ENCODE measurements at regions not wholly inside any gene's neighbourhood (a gene's known extent, or its start where the extent isn't known, plus 50 kb on each side); places are given as distances from the start of the nearest gene placed in this dataset.

DNA sequence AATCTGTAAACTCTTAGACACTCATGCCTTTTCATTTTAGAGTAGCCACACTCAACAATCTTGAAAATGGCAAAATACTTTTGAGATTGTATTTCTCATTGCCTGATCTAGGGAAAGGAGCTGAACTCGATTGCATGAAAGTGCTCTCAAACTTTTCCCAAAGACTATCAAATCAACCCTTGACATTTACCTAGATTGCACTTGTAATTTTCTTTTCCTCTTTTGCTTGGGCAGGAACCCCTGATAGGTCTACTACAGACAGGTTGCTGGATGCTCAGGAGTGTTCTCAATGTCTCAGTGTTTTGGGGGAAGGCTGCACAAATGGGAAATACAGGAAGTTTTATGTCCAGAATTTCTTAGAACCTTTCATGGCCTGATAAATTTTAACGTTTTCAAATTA lies 468.0 kb upstream of the GJE1 start:
- TF ChIP-seq, protein P1, sequence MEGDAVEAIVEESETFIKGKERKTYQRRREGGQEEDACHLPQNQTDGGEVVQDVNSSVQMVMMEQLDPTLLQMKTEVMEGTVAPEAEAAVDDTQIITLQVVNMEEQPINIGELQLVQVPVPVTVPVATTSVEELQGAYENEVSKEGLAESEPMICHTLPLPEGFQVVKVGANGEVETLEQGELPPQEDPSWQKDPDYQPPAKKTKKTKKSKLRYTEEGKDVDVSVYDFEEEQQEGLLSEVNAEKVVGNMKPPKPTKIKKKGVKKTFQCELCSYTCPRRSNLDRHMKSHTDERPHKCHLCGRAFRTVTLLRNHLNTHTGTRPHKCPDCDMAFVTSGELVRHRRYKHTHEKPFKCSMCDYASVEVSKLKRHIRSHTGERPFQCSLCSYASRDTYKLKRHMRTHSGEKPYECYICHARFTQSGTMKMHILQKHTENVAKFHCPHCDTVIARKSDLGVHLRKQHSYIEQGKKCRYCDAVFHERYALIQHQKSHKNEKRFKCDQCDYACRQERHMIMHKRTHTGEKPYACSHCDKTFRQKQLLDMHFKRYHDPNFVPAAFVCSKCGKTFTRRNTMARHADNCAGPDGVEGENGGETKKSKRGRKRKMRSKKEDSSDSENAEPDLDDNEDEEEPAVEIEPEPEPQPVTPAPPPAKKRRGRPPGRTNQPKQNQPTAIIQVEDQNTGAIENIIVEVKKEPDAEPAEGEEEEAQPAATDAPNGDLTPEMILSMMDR (IDR thresholded peaks at IDR 0.05): no peak
- no peak overlapping the region for H3K27ac ChIP-seq
- no peak overlapping the region for H3K4me3 ChIP-seq
- no peak for DNase-seq (ENCODE audit: low spot score)

DNA sequence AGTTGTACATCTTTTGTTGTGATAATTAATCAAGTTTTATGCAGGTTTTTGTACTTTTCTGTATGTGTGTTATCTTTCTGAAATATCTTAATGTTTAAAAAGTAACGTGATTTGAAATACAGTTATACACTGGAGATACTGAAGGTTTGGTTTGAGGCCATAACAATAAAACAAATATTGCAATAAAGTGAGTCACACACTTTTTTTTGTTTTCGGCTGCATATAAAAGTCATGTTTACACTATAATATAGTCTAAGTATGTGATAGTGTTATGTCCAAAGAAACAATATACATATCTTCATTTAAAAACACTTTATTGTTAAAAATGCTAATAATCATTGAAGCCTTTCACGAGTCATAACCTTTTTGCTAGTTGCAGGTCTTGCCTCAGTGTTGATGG lies 473.1 kb upstream of the GJE1 start:
- no peak for DNase-seq (ENCODE audit: low spot score)
- no peak overlapping the region for H3K27ac ChIP-seq
- TF ChIP-seq, protein P1 (IDR thresholded peaks at IDR 0.05): no peak
- no peak overlapping the region for H3K4me3 ChIP-seq

DNA sequence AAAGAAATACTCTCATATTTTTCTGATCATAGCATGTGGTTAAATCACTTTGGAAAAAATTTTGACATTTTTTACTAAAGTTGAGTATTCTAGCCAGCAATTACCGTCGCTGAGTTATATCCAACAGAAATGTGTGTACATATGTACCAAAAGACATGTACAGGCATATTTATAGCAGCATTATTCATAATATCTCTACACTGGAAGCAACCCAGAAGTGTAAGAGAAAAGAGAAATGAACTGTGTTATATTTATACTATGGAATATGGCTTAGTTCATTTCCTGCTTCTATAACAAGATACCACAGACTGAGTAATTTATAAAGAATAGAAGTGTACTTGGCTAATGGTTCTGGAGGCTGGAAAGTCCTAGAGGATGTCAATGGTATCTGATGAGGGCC lies 474.0 kb upstream of the GJE1 start:
- TF ChIP-seq, protein P1 (IDR thresholded peaks at IDR 0.05): no peak
- no peak for DNase-seq (ENCODE audit: low spot score)
- H3K27ac ChIP-seq: no peak overlapping the region
- no peak overlapping the region for H3K4me3 ChIP-seq

DNA sequence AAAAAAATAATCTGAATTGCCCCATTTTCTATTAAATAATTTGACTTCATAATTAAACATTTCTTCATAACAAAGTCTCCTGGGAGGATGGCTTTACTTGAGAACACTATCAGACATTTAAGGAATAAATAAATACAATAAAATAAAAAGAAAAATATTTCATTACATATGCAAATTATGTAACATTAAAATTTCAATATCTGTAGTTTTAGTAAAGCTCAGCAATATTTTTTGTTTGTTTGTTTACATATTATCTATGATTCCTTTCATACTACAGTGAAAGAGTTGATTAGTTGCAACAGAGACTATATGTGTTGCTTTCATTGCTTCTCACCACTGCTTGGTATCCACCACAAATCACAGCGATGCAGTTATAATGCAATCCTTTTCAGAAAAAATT lies 474.9 kb upstream of the GJE1 start:
- H3K4me3 ChIP-seq: no peak overlapping the region
- DNase-seq (ENCODE audit: low spot score): no peak
- H3K27ac ChIP-seq: no peak overlapping the region
- TF ChIP-seq, protein P1 (IDR thresholded peaks at IDR 0.05): no peak

DNA sequence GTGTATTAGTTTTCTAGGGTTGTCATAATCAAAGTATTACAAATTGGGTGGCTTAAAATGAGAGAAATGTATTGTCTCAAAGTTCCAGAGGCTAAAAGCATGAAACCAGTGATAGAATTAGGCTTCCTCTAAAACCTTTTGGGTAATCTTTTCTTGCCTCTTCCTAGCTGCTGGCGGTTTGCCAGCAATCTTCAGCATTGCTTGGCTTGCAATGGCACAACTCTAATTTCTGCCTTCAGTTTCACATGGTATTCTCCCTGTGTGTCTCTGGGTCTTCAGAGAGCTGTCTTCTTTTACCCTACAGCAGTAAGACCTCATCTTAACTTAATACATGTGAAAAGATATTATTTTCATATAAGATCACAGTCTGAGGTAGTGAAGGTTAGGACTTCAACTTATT lies 479.1 kb upstream of the GJE1 start:
- TF ChIP-seq, protein P1 (IDR thresholded peaks at IDR 0.05): no peak
- DNase-seq (ENCODE audit: low spot score): no peak
- Histone ChIP-seq H3K27ac (no peak overlapping the region), H3K4me3 (no peak overlapping the region)

DNA sequence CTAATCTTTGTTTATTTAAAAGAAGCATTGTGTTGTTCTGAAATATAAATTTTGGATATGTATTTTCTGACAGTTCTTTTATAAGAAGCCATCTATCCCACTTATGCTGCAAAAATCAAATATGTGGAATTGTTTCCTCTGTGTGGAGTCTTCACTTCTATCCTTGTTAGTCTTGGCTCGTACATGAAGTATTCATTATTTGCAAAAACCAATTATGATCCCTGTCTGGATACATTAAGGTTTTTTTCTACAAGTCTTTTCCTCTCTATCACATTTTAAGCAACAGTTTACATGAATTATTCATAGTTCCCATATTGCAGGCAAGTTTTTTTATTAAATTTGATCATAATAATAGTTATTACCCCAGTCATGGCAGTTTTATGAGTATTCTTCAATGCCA lies 490.8 kb upstream of the GJE1 start:
- TF ChIP-seq, protein P1 (IDR thresholded peaks at IDR 0.05): no peak
- DNase-seq (ENCODE audit: low spot score): no peak
- Histone ChIP-seq H3K4me3 (no peak overlapping the region), H3K27ac (no peak overlapping the region)

DNA sequence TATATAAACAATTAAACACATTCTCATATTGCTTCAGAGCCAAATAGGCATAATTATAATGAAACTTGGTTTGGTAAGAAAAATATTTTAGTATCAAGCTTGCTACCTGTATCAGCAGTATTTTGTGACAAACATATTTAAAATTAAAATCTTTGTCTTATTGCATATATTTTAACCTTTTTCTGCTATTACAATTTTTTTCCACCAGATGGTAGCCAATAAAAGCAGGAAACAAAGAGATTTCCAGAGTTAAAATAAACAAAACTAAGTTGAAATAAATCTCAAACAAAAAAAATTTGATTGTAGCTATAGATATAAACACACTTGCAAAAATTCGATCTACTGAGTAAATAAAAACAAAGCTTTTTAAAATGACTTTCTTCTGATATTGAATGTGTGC lies 491.3 kb upstream of the GJE1 start:
- Histone ChIP-seq H3K27ac (no peak overlapping the region), H3K4me3 (no peak overlapping the region)
- no peak for DNase-seq (ENCODE audit: low spot score)
- TF ChIP-seq, protein P1 (IDR thresholded peaks at IDR 0.05): no peak

Measured in coronary artery (tissue), 2 donors.